ENCODE measurements at regions not wholly inside any gene's neighbourhood (a gene's known extent, or its start where the extent isn't known, plus 50 kb on each side); places are given as distances from the start of the nearest gene placed in this dataset.

- Histone ChIP-seq H4K20me1 (replicated peaks in 1 of 2; ENCODE audit: control insufficient read depth in 1 of 2, insufficient read depth in 2 of 2, low read length in 2 of 2) (no peaks in the 10 kb centered on the region), H3K4ac (replicated peaks; ENCODE audit: insufficient read length, low read depth, low read length) (no peak overlapping the region), H3K79me1 (ENCODE audit: low read depth, low read length) (no peaks in the 10 kb centered on the region), H4K5ac (ENCODE audit: insufficient read length, low read depth, low read length) (no peak overlapping the region), H4K8ac (ENCODE audit: extremely low read depth, insufficient read depth, low read length) (no peak overlapping the region), H3K23ac (ENCODE audit: insufficient read length) (no peak overlapping the region), H3K23me2 (ENCODE audit: low read depth, low read length) (no peaks in the 10 kb centered on the region), H3K9ac (replicated peaks in 1 of 4; ENCODE audit: extremely low read depth in 1 of 4, low read depth in 3 of 4, low read length in 3 of 4) (no peak overlapping the region), H3K56ac (replicated peaks; ENCODE audit: insufficient read length, low read depth, low read length) (no peak overlapping the region), H2AK5ac (ENCODE audit: low read depth, low read length) (no peak overlapping the region), H2BK5ac (ENCODE audit: low read depth, low read length) (no peak overlapping the region), H2BK12ac (ENCODE audit: low read depth, low read length) (no peak overlapping the region), H3K14ac (ENCODE audit: insufficient read length) (no peak overlapping the region), H2BK20ac (ENCODE audit: low read length) (no peak overlapping the region), H2BK15ac (ENCODE audit: low read length) (no peak overlapping the region), H3K4me3 (ENCODE audit: extremely low read depth in 1 of 4, insufficient read depth in 2 of 4, low read depth in 3 of 4, low read length in 4 of 4) (no peak overlapping the region), H3K9me3 (ENCODE audit: insufficient read depth in 2 of 2, low read depth in 1 of 2, low read length in 1 of 2) (no peaks in the 10 kb centered on the region), H3K4me2 (ENCODE audit: insufficient read depth in 1 of 2, low read depth in 2 of 2, low read length in 2 of 2) (no peak overlapping the region), H3K27me3 (replicated peaks in 1 of 4; ENCODE audit: control insufficient read depth in 3 of 4, extremely low read depth in 1 of 4, insufficient read depth in 3 of 4, low read length in 3 of 4) (no peaks in the 10 kb centered on the region), H3K4me1 (replicated peaks in 1 of 4; ENCODE audit: control insufficient read depth in 3 of 4, insufficient read depth in 4 of 4, low read length in 3 of 4) (peaks cover 0 to 4% (median 0%) of the 10 kb centered on the region in 4 experiments; a peak in 1 of 7 replicates), H3K36me3 (ENCODE audit: control insufficient read depth in 2 of 4, insufficient read depth in 4 of 4, low read length in 3 of 4) (no peaks in the 10 kb centered on the region), H3K27ac (ENCODE audit: low read depth, low read length) (no peak overlapping the region), H3K18ac (ENCODE audit: extremely low read depth, low read length) (no peak overlapping the region), H2BK120ac (replicated peaks; ENCODE audit: low read depth, low read length) (no peak overlapping the region), H4K91ac (replicated peaks; ENCODE audit: insufficient read length, low read length) (no peak overlapping the region), H3K79me2 (ENCODE audit: control insufficient read depth in 1 of 2, insufficient read depth in 2 of 2, low read length in 2 of 2) (no peaks in the 10 kb centered on the region), H2AFZ (ENCODE audit: low read length) (peak overlapping the region; percentile 93; the same call in 1 of the 2 replicates)
- DNase-seq (ENCODE audit: low read depth in 1 of 2, low spot score in 2 of 2) (no peak), FAIRE-seq (no peak)
- WGBS, 2 experiments (ENCODE audit: extremely low coverage in 1 of 2, insufficient coverage in 1 of 2, insufficient read length in 1 of 2, insufficient replicate concordance in 2 of 2, low coverage in 1 of 2, low lambda C conversion rate in 2 of 2, missing lambda C conversion rate in 1 of 2): 91% methylated on average over 6 of the region's 6 CpGs; no CpG with 5 or more reads in 1 of the 2 experiments
- ChIA-PET POLR2A (ENCODE audit: partially characterized antibody) (no interaction called here), CTCF (ENCODE audit: partially characterized antibody) (no interaction called here)
- no peak for TF ChIP-seq SIX5 (IDR thresholded peaks at IDR 0.05; ENCODE audit: low read depth, low read length)
- TF ChIP-seq BRCA1 (IDR thresholded peaks at IDR 0.05; ENCODE audit: low read depth, low read length): no peak
- TF ChIP-seq, protein P1, sequence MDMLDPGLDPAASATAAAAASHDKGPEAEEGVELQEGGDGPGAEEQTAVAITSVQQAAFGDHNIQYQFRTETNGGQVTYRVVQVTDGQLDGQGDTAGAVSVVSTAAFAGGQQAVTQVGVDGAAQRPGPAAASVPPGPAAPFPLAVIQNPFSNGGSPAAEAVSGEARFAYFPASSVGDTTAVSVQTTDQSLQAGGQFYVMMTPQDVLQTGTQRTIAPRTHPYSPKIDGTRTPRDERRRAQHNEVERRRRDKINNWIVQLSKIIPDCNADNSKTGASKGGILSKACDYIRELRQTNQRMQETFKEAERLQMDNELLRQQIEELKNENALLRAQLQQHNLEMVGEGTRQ (IDR thresholded peaks at IDR 0.05; ENCODE audit: low read length): no peak
- TF ChIP-seq SP2 (IDR thresholded peaks at IDR 0.05; ENCODE audit: low read length): no peak
- no peak for TF ChIP-seq TAF1 (IDR thresholded peaks at IDR 0.05; ENCODE audit: low read depth, low read length)
- TF ChIP-seq, protein P2, sequence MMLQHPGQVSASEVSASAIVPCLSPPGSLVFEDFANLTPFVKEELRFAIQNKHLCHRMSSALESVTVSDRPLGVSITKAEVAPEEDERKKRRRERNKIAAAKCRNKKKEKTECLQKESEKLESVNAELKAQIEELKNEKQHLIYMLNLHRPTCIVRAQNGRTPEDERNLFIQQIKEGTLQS (IDR thresholded peaks at IDR 0.05; ENCODE audit: insufficient read depth, low read depth, low read length): no peak
- TF ChIP-seq SP1 (IDR thresholded peaks at IDR 0.05; ENCODE audit: low read depth, low read length): no peak
- TF ChIP-seq POLR2AphosphoS5 (IDR thresholded peaks at IDR 0.05; ENCODE audit: low read depth, low read length): no peak
- no peak for TF ChIP-seq ZNF274 (IDR thresholded peaks at IDR 0.05; ENCODE audit: borderline replicate concordance, extremely low read depth, low read length)
- no peak for TF ChIP-seq SAP30 (IDR thresholded peaks at IDR 0.05; ENCODE audit: insufficient read depth, insufficient replicate concordance, low read length)
Measured at GRCh38 chr18:69158944-69159343, 241.7 kb upstream of the DOK6 start.

Measured in H1 (cell line).